ENCODE measurements at regions not wholly inside any gene's neighbourhood (a gene's known extent, or its start where the extent isn't known, plus 50 kb on each side); places are given as distances from the start of the nearest gene placed in this dataset.

GRCh38 chr6:2560917-2561698 lies 189.6 kb downstream of the MYLK4 start:
- intact Hi-C loops (cut with micrococcal nuclease) = no loop called here
- no peaks in the 10 kb centered on the region for H3K79me2 ChIP-seq (ENCODE audit: low read length)
- DNase-seq = no peak
- no peaks in the 10 kb centered on the region for H4K20me1 ChIP-seq (ENCODE audit: low read length)
- ATAC-seq = no peak
- no peak overlapping the region for H2AFZ ChIP-seq (ENCODE audit: low read length)
- H3K27ac ChIP-seq (ENCODE audit: low read length) = no peak overlapping the region
- no TSS peak for BruUV-seq (replicated peaks)
- no peak overlapping the region for H3K9ac ChIP-seq (ENCODE audit: low read length)
- no peaks in the 10 kb centered on the region for H3K9me2 ChIP-seq (replicated peaks; ENCODE audit: low read length)
- H3K27me3 ChIP-seq (ENCODE audit: low read length) = no peaks in the 10 kb centered on the region
- ChIA-PET CTCF (no interaction called here), POLR2A (ENCODE audit: unreplicated experiment) (interaction anchor here (0.7 kb wide), 1 partner anchor 29 kb away, joined by 5 read pairs; no protein-coding TSS in a partner anchor)
- H3K9me3 ChIP-seq (ENCODE audit: low read length) = no peaks in the 10 kb centered on the region
- H3K4me3 ChIP-seq (ENCODE audit: low read length) = no peak overlapping the region
- H3K4me1 ChIP-seq (ENCODE audit: insufficient read depth, low read length) = peaks cover 20% of the 10 kb centered on the region
- H3F3A ChIP-seq (ENCODE audit: low read length, unreplicated experiment) = no peaks in the 10 kb centered on the region
- no peaks in the 10 kb centered on the region for H3K36me3 ChIP-seq (ENCODE audit: low read depth, low read length)
- no peak overlapping the region for H3K4me2 ChIP-seq (ENCODE audit: low read length)
- TF ChIP-seq EZH2 (IDR thresholded peaks at IDR 0.05; ENCODE audit: low read length, unreplicated experiment) (no peak), EZH2phosphoT487 (IDR thresholded peaks at IDR 0.05; ENCODE audit: borderline replicate concordance, low read length) (no peak), CTCF (conservative IDR thresholded peaks at IDR 0.05; ENCODE audit: low read depth, low read length) (no peak)

DNA sequence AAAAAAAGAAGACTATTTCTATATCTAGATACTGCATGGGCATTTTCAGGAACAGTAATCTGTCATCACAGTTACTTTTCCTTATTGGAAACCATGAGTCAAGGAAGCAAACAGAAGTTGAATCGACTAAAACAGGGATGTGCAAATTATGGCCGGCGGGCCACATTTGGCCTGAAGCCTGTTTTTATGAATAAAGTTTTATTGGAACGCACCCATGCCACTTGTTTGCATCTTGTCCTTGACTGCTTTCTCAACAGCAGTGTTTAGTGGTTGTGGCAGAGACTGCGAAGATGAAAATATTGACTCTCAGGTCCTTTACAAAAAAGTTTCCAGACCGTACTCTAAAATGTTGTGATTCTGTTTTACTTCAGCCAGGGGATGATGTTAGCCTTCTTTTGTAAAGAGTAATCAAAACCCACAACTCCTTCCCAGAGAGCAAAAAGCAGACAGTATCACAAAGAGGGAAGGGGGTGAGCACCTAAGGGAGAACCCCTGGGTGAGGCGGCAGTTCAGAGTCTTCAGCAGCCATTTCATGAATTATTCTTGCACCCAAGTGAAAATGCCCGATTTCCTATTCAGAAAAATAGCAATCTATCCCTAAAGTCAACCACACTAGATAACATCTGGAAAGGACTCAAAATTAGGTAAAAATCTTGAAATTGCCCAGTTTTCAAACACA lies 190.4 kb downstream of the MYLK4 start:
- BruUV-seq (replicated peaks) = no TSS peak
- POLR2A ChIA-PET (ENCODE audit: unreplicated experiment) = interaction anchor here (0.6 to 0.7 kb wide), 2 partner anchors 29 to 968 kb away, joined by 5 to 17 read pairs; no protein-coding TSS in a partner anchor
- Histone ChIP-seq H3K9ac (ENCODE audit: low read length) (no peak overlapping the region), H3K4me3 (ENCODE audit: low read length) (no peak overlapping the region), H3K79me2 (ENCODE audit: low read length) (no peaks in the 10 kb centered on the region), H3K4me1 (ENCODE audit: insufficient read depth, low read length) (peaks cover 17% of the 10 kb centered on the region), H3K9me3 (ENCODE audit: low read length) (no peaks in the 10 kb centered on the region), H3K27ac (ENCODE audit: low read length) (no peak overlapping the region), H4K20me1 (ENCODE audit: low read length) (no peaks in the 10 kb centered on the region), H3K27me3 (ENCODE audit: low read length) (no peaks in the 10 kb centered on the region), H3K4me2 (ENCODE audit: low read length) (no peak overlapping the region), H3F3A (ENCODE audit: low read length, unreplicated experiment) (no peaks in the 10 kb centered on the region), H2AFZ (ENCODE audit: low read length) (no peak overlapping the region), H3K9me2 (replicated peaks; ENCODE audit: low read length) (no peaks in the 10 kb centered on the region), H3K36me3 (ENCODE audit: low read depth, low read length) (no peaks in the 10 kb centered on the region)
- ATAC-seq (no peak), DNase-seq (no peak)
- TF ChIP-seq EZH2 (IDR thresholded peaks at IDR 0.05; ENCODE audit: low read length, unreplicated experiment) = no peak
- no peak for TF ChIP-seq EZH2phosphoT487 (IDR thresholded peaks at IDR 0.05; ENCODE audit: borderline replicate concordance, low read length)
- TF ChIP-seq CTCF (conservative IDR thresholded peaks at IDR 0.05; ENCODE audit: low read depth, low read length) = no peak
- intact Hi-C loops (cut with micrococcal nuclease) = no loop called here
- CTCF ChIA-PET = no interaction called here

Measured in PC-3 (cell line).